Hepatocyte (in vitro differentiated cells): ENCODE measurements at regions not wholly inside any gene's neighbourhood (a gene's known extent, or its start where the extent isn't known, plus 50 kb on each side); places are given as distances from the start of the nearest gene placed in this dataset.

Experiments used
- EZH2 ChIP-seq: fragments of 200-600 bp; sonication (generic); IDR thresholded peaks from 2 replicates; pipeline ENCODE4 v1.6.1; 2016; ENCODE audit warnings: antibody characterized with exemption, mild to moderate bottlenecking, borderline replicate concordance
- TF ChIP-seq, protein P1 (sequence below): fragments of 200-600 bp; sonication (generic); IDR thresholded peaks from 2 replicates; pipeline ENCODE4 v1.5.1; 2016; ENCODE audit warnings: antibody characterized with exemption, mild to moderate bottlenecking; ENCODE audit not compliant: poor library complexity

DNA sequence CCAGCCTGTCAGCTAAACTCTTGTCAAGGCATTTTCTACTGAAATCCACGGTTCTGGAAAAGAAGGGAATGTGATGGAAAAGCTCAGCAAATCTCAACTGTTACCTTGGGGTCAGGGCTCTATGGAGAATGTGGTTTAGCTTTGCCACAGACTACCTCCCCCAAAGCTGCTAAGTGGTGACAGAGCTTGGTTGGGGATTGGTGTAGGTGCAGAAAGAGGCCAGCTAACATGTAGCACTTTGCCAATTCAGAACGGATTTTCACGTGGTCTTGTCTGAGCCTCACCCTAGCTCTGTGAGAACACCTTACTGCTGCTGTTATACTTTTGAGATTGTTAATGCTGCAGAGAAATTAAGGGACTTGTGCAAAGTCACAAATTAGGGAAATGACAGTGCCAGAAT lies 331.1 kb downstream of the RND3 start:
- TF ChIP-seq, protein P1, sequence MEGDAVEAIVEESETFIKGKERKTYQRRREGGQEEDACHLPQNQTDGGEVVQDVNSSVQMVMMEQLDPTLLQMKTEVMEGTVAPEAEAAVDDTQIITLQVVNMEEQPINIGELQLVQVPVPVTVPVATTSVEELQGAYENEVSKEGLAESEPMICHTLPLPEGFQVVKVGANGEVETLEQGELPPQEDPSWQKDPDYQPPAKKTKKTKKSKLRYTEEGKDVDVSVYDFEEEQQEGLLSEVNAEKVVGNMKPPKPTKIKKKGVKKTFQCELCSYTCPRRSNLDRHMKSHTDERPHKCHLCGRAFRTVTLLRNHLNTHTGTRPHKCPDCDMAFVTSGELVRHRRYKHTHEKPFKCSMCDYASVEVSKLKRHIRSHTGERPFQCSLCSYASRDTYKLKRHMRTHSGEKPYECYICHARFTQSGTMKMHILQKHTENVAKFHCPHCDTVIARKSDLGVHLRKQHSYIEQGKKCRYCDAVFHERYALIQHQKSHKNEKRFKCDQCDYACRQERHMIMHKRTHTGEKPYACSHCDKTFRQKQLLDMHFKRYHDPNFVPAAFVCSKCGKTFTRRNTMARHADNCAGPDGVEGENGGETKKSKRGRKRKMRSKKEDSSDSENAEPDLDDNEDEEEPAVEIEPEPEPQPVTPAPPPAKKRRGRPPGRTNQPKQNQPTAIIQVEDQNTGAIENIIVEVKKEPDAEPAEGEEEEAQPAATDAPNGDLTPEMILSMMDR: no peak
- no peak for TF ChIP-seq EZH2
